ENCODE measurements at regions not wholly inside any gene's neighbourhood (a gene's known extent, or its start where the extent isn't known, plus 50 kb on each side); places are given as distances from the start of the nearest gene placed in this dataset.

GRCh38 chr6:81636930-81637568 is 115.4 kb downstream of the TENT5A start (continued):
- TF ChIP-seq JUND (IDR thresholded peaks at IDR 0.05; ENCODE audit: low read depth, low read length) (no peak), HDAC6 (IDR thresholded peaks at IDR 0.05; ENCODE audit: unreplicated experiment) (no peak)

- DNase-seq (ENCODE audit: low read depth, low spot score) (no peak), ATAC-seq (no peak), FAIRE-seq (no peak)
- in situ Hi-C loops (cut with MboI): no loop called here
- H4K20me1 ChIP-seq (ENCODE audit: control insufficient read depth, insufficient read depth): no peaks in the 10 kb centered on the region
- no peak overlapping the region for H3K9ac ChIP-seq (ENCODE audit: control insufficient read depth, insufficient read depth, low read length)
- no peaks in the 10 kb centered on the region for H3K79me2 ChIP-seq (ENCODE audit: control insufficient read depth, insufficient read depth, low read length)
- no peak overlapping the region for H3K4me3 ChIP-seq
- CTCF ChIA-PET: no interaction called here
- H3K27ac ChIP-seq (ENCODE audit: control insufficient read depth, insufficient read depth): no peak overlapping the region
- no peak overlapping the region for H2AFZ ChIP-seq (ENCODE audit: control insufficient read depth, low read depth, low read length)
- intact Hi-C loops (cut with micrococcal nuclease; ENCODE audit: unreplicated experiment): no loop called here
- RAD21 ChIA-PET (ENCODE audit: unreplicated experiment): no interaction called here
- H3K4me2 ChIP-seq (ENCODE audit: control insufficient read depth, insufficient read depth): no peak overlapping the region
- BruUV-seq (replicated peaks): no TSS peak
- H3K9me3 ChIP-seq (replicated peaks; ENCODE audit: control insufficient read depth, insufficient read depth, low read length): no peaks in the 10 kb centered on the region
- POLR2A ChIA-PET: no interaction called here
- TF ChIP-seq EED (IDR thresholded peaks at IDR 0.05; ENCODE audit: low read depth) (no peak), CREB1 (IDR thresholded peaks at IDR 0.05; ENCODE audit: low read depth) (no peak), RAD21 (IDR thresholded peaks at IDR 0.05; ENCODE audit: insufficient read depth, low read depth, low read length) (no peak), NR2C1 (IDR thresholded peaks at IDR 0.05) (no peak), NRF1 (conservative IDR thresholded peaks at IDR 0.05; ENCODE audit: low read depth, low read length) (no peak), CREM (IDR thresholded peaks at IDR 0.05; ENCODE audit: low read depth) (no peak), NR2F1 (conservative IDR thresholded peaks at IDR 0.05) (no peak), EP300 (IDR thresholded peaks at IDR 0.05; ENCODE audit: borderline replicate concordance in 1 of 2, control insufficient read depth in 1 of 2, low read depth in 2 of 2, low read length in 2 of 2) (no peak), STAT1 (conservative IDR thresholded peaks at IDR 0.05) (no peak), BHLHE40 (IDR thresholded peaks at IDR 0.05; ENCODE audit: borderline replicate concordance in 1 of 2, low read depth in 2 of 2, low read length in 1 of 2) (no peak)
- SMC1A ChIA-PET (ENCODE audit: uncharacterized antibody, unreplicated experiment): no interaction called here
- no peaks in the 10 kb centered on the region for H3K36me3 ChIP-seq (ENCODE audit: control insufficient read depth in 2 of 2, insufficient read depth in 2 of 2, low read length in 1 of 2)
- no peaks in the 10 kb centered on the region for H3K27me3 ChIP-seq (replicated peaks in 1 of 2; ENCODE audit: control insufficient read depth in 2 of 2, insufficient read depth in 2 of 2, low read length in 1 of 2)
- 69% methylated on average over 3 of the region's 3 CpGs for WGBS (ENCODE audit: insufficient coverage, insufficient replicate concordance, low lambda C conversion rate, missing lambda C conversion rate)
- no peaks in the 10 kb centered on the region for H3K4me1 ChIP-seq (ENCODE audit: control insufficient read depth, insufficient read depth, low read length)
These were observed 118.2 kb downstream of the TENT5A start for GRCh38 chr6:81634155-81634880.
